Mesenchymal stem cell (in vitro differentiated cells and primary cell): ENCODE measurements at regions not wholly inside any gene's neighbourhood (a gene's known extent, or its start where the extent isn't known, plus 50 kb on each side); places are given as distances from the start of the nearest gene placed in this dataset.

Source experiments
- DNase-seq: peaks from one replicate; pipeline ENCODE4 v3.0.0-alpha.2; 2013
- H2AFZ ChIP-seq: one replicate; pipeline ENCODE4 v1.6.1; 2013; ENCODE audit warnings: low read depth, mild to moderate bottlenecking, control low read depth, inconsistent platforms, low read length, moderate library complexity
- H2AK5ac ChIP-seq: 2 replicates; pipeline ENCODE4 v1.6.1; 2013; ENCODE audit warnings: low read length, moderate library complexity, mild to moderate bottlenecking, inconsistent platforms; ENCODE audit not compliant: severe bottlenecking
- H2BK120ac ChIP-seq: one replicate; pipeline ENCODE4 v1.6.1; 2013; ENCODE audit warnings: low read depth, mild to moderate bottlenecking, inconsistent platforms, low read length, moderate library complexity
- H2BK12ac ChIP-seq, 2 experiments: one replicate each; pipeline ENCODE4 v1.6.1; 2013; ENCODE audit warnings: inconsistent platforms in 2 of 2, low read length in 2 of 2, mild to moderate bottlenecking in 2 of 2, moderate library complexity in 2 of 2, control low read depth in 1 of 2
- H2BK15ac ChIP-seq: one replicate; pipeline ENCODE4 v1.6.1; 2013; ENCODE audit warnings: mild to moderate bottlenecking, low read depth, inconsistent platforms; ENCODE audit not compliant: poor library complexity, severe bottlenecking
- H2BK5ac ChIP-seq: 2 replicates; pipeline ENCODE4 v1.6.1; 2013; ENCODE audit warnings: low read depth, mild to moderate bottlenecking, low read length, control low read depth, inconsistent platforms; ENCODE audit not compliant: poor library complexity, severe bottlenecking
- H3K14ac ChIP-seq, 2 experiments: one replicate each; pipeline ENCODE4 v1.6.1; 2013; ENCODE audit warnings: inconsistent platforms in 2 of 2, low read length in 2 of 2, control low read depth in 1 of 2, mild to moderate bottlenecking in 1 of 2, moderate library complexity in 1 of 2
- H3K18ac ChIP-seq, 2 experiments: one replicate each; pipeline ENCODE4 v1.6.1; 2013; ENCODE audit warnings: inconsistent platforms in 2 of 2, low read length in 2 of 2, control low read depth in 1 of 2, low read depth in 1 of 2, mild to moderate bottlenecking in 1 of 2
- H3K23ac ChIP-seq, 2 experiments: one replicate each; pipeline ENCODE4 v1.6.1; 2013; ENCODE audit warnings: inconsistent platforms in 2 of 2, low read length in 2 of 2, mild to moderate bottlenecking in 2 of 2, moderate library complexity in 2 of 2, control low read depth in 1 of 2
- H3K27ac ChIP-seq: 2 replicates; pipeline ENCODE4 v1.5.1; 2013; ENCODE audit warnings: mild to moderate bottlenecking, moderate library complexity, low read length, control low read depth, inconsistent platforms; ENCODE audit not compliant: poor library complexity, severe bottlenecking
- H3K27me3 ChIP-seq, 2 experiments: 2 replicates each; pipeline versions ENCODE4 v1.6.1 to v1.7.0; 2013; ENCODE audit warnings: low read length in 2 of 2, mild to moderate bottlenecking in 2 of 2, moderate library complexity in 2 of 2, control low read depth in 1 of 2, inconsistent platforms in 1 of 2; ENCODE audit not compliant: control insufficient read depth in 1 of 2, insufficient read depth in 1 of 2
- H3K36me3 ChIP-seq, 2 experiments: 2 replicates each; pipeline versions ENCODE4 v1.6.1 to v1.7.0; 2013; ENCODE audit warnings: low read length in 2 of 2, control low read depth in 1 of 2, inconsistent platforms in 1 of 2, low read depth in 1 of 2, mild to moderate bottlenecking in 1 of 2; ENCODE audit not compliant: insufficient read depth in 2 of 2, control insufficient read depth in 1 of 2
- H3K4ac ChIP-seq, 2 experiments: one replicate each; pipeline ENCODE4 v1.6.1; 2013; ENCODE audit warnings: inconsistent platforms in 2 of 2, low read length in 2 of 2, mild to moderate bottlenecking in 2 of 2, moderate library complexity in 2 of 2, control low read depth in 1 of 2, low read depth in 1 of 2
- H3K4me1 ChIP-seq: 2 replicates; pipeline ENCODE4 v1.6.1; 2013; ENCODE audit warnings: low read depth, low read length, control low read depth; ENCODE audit not compliant: control insufficient read depth, insufficient read depth
- H3K4me2 ChIP-seq: 2 replicates; pipeline ENCODE4 v1.6.1; 2013; ENCODE audit warnings: low read length, mild to moderate bottlenecking, inconsistent platforms; ENCODE audit not compliant: poor library complexity, severe bottlenecking
- H3K4me3 ChIP-seq, 2 experiments: 2 replicates each; pipeline versions ENCODE4 v1.5.1 to v1.7.0; 2013; ENCODE audit warnings: low read length in 2 of 2, mild to moderate bottlenecking in 2 of 2, control low read depth in 1 of 2, low read depth in 1 of 2; ENCODE audit not compliant: insufficient read depth in 1 of 2
- H3K79me1 ChIP-seq: replicated peaks from 2 replicates; pipeline ENCODE4 v1.6.1; 2013; ENCODE audit warnings: mild to moderate bottlenecking, control low read depth, low read length, inconsistent platforms; ENCODE audit not compliant: poor library complexity, severe bottlenecking
- H3K9ac ChIP-seq: 2 replicates; pipeline ENCODE4 v1.7.0; 2013; ENCODE audit warnings: mild to moderate bottlenecking, low read length, moderate library complexity
- H3K9me3 ChIP-seq: 2 replicates; pipeline ENCODE4 v1.7.0; 2013; ENCODE audit warnings: mild to moderate bottlenecking, low read length; ENCODE audit not compliant: control insufficient read depth
- H4K8ac ChIP-seq: one replicate; pipeline ENCODE4 v1.6.1; 2013; ENCODE audit warnings: inconsistent platforms, mild to moderate bottlenecking, low read length, moderate library complexity
- H4K91ac ChIP-seq: one replicate; pipeline ENCODE4 v1.6.1; 2013; ENCODE audit warnings: mild to moderate bottlenecking, low read length, inconsistent platforms
- WGBS: methylation state at CpG from one replicate; pipeline ENCODE4 v1.1.7; 2013; ENCODE audit warnings: mixed read lengths; 5-methylcytosine and 5-hydroxymethylcytosine counted together

DNA sequence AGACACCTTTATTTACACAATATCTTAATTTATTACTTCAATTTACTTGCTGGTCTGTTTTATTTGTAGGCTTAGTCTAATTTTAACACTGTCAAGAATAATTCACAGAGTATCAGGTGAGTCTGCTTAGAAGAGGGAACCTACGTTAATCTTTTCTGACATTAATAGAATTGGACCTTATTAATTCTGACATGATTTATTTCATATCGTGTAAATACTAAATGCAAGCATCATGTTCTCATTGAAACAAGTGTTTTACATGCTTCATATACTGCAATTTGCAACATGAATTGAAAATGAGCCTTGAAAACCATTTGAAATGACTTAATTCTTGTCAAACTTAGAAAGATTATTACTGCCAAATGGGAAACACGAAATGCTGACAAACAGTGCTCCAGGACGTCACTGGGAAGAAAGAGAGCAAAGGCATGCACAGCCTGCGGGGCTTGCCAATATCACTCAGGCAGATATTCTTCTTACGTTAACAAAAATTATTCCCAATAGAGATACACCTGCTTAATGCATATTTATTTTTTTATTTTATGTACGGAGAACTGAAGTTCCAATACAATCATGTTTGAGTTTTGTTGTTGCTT, 282.0 kb upstream of the AKR1E2 start:
- no peak overlapping the region for H2AFZ ChIP-seq
- no peak overlapping the region for H3K4ac ChIP-seq
- peaks cover 7% of the 10 kb centered on the region for H3K4me1 ChIP-seq
- H2BK5ac ChIP-seq: no peak overlapping the region
- no peak overlapping the region for H3K18ac ChIP-seq
- H2BK120ac ChIP-seq: no peak overlapping the region
- H3K27me3 ChIP-seq: no peaks in the 10 kb centered on the region
- no peak overlapping the region for H4K8ac ChIP-seq
- no peaks in the 10 kb centered on the region for H3K36me3 ChIP-seq
- peak overlapping the region in 1 of 2 experiments; percentile 41 for H3K4me3 ChIP-seq
- no peak overlapping the region for H2BK12ac ChIP-seq
- H3K4me2 ChIP-seq: no peak overlapping the region
- no peak overlapping the region for H3K14ac ChIP-seq
- no peak overlapping the region for H4K91ac ChIP-seq
- no peaks in the 10 kb centered on the region for H3K9me3 ChIP-seq
- no peak for DNase-seq
- peak overlapping the region; percentile 64 for H3K9ac ChIP-seq
- H3K23ac ChIP-seq: no peak overlapping the region
- peak overlapping the region; percentile 49 for H2AK5ac ChIP-seq
- no peak overlapping the region for H2BK15ac ChIP-seq
- WGBS: 65% methylated on average over 3 of the region's 7 CpGs
- no peak overlapping the region for H3K27ac ChIP-seq
- no peaks in the 10 kb centered on the region for H3K79me1 ChIP-seq

DNA sequence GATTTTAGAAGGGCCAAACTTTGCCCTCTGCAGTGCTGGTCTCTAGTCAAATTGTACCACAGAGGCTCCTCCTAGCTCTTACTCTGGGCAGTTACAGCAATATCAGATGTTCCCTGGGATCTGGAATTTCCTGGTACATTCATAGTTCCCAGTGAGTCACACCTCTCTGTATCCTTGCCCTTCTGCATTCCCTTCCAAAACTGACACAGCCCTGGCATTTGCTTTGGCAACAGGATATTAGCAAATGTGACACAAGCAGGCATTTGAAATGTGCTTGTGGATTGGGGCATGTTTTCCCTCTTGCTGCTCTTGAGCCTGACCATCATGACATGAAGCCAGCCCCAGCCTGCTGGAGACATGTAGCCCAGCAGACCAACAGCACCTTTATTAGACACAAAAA, 284.7 kb upstream of the AKR1E2 start:
- H3K4me3 ChIP-seq: no peak overlapping the region
- no peaks in the 10 kb centered on the region for H3K9me3 ChIP-seq
- no peak overlapping the region for H4K8ac ChIP-seq
- H3K4me2 ChIP-seq: no peak overlapping the region
- no peaks in the 10 kb centered on the region for H3K36me3 ChIP-seq
- H3K14ac ChIP-seq: no peak overlapping the region
- H3K9ac ChIP-seq: peak overlapping the region; percentile 77
- no peaks in the 10 kb centered on the region for H3K79me1 ChIP-seq
- peak; percentile 89 for DNase-seq
- no peak overlapping the region for H3K18ac ChIP-seq
- H3K27me3 ChIP-seq: no peaks in the 10 kb centered on the region
- H3K4me1 ChIP-seq: peaks cover 7% of the 10 kb centered on the region
- H2BK15ac ChIP-seq: no peak overlapping the region
- H2AK5ac ChIP-seq: peak overlapping the region; percentile 61
- H2BK5ac ChIP-seq: no peak overlapping the region
- H3K23ac ChIP-seq: no peak overlapping the region
- no peak overlapping the region for H3K4ac ChIP-seq
- H2AFZ ChIP-seq: peak overlapping the region; percentile 36
- peak overlapping the region; percentile 38 for H3K27ac ChIP-seq
- no peak overlapping the region for H4K91ac ChIP-seq
- no peak overlapping the region for H2BK120ac ChIP-seq
- peak overlapping the region in 1 of 2 experiments; percentile 2 for H2BK12ac ChIP-seq

DNA sequence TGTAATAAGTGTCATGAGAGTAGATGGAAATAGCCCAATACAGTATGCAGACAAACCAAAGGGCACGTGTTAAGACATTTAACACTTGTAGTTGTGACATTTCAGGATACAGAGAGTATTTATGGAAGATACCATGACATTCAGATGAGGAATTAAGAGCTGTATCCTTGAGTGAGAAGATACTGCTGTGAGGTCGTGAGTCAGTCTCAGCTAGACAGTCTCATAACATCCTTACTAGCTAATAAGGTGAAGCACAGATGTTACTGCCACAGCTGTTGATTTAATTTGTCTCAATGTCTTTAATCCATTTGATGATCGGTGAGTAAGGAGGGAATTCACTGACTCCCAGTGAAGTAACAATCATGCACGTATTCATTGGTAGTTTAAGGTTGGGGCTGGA, 288.0 kb upstream of the AKR1E2 start:
- Histone ChIP-seq H2AK5ac (no peak overlapping the region), H3K27me3 (no peaks in the 10 kb centered on the region), H3K9me3 (no peaks in the 10 kb centered on the region), H3K23ac (no peak overlapping the region), H3K79me1 (no peaks in the 10 kb centered on the region), H2BK5ac (no peak overlapping the region), H3K4me2 (no peak overlapping the region), H2BK120ac (no peak overlapping the region), H3K4me1 (peaks cover 4% of the 10 kb centered on the region), H4K91ac (no peak overlapping the region), H2AFZ (no peak overlapping the region), H4K8ac (no peak overlapping the region), H3K4me3 (no peak overlapping the region), H3K27ac (no peak overlapping the region), H3K18ac (no peak overlapping the region), H3K14ac (no peak overlapping the region), H3K9ac (no peak overlapping the region), H2BK15ac (no peak overlapping the region), H3K36me3 (no peaks in the 10 kb centered on the region), H3K4ac (no peak overlapping the region), H2BK12ac (no peak overlapping the region)
- WGBS: 96% methylated on average over 3 of the region's 4 CpGs
- no peak for DNase-seq

DNA sequence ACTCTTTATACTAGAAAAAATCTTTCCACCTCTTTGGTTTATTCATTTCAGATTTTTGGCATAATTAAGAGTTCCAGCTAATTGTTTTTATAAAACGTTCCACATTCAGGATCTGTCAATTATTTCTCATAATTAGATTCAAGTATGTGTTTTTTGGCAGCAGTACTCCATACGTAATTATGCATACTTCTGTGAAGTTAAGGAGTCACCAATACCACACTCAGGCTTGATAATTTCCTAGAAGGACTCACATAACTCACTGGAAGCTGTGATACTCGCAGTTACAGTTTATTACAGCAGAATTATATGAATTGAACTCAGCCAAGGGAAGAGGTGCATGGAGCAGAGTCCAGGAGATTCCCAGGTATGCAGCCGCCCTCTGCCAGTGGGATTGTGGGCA, 290.5 kb upstream of the AKR1E2 start:
- Histone ChIP-seq H2BK15ac (no peak overlapping the region), H3K4me3 (no peak overlapping the region), H4K8ac (no peak overlapping the region), H3K4me1 (no peaks in the 10 kb centered on the region), H3K9ac (no peak overlapping the region), H3K36me3 (no peaks in the 10 kb centered on the region), H3K9me3 (no peaks in the 10 kb centered on the region), H3K4me2 (no peak overlapping the region), H2AK5ac (no peak overlapping the region), H2AFZ (no peak overlapping the region), H3K27ac (no peak overlapping the region), H3K4ac (no peak overlapping the region), H3K14ac (no peak overlapping the region), H3K18ac (no peak overlapping the region), H3K27me3 (no peaks in the 10 kb centered on the region), H2BK5ac (no peak overlapping the region), H2BK12ac (no peak overlapping the region), H3K23ac (no peak overlapping the region), H2BK120ac (no peak overlapping the region), H3K79me1 (no peaks in the 10 kb centered on the region), H4K91ac (no peak overlapping the region)
- 96% methylated on average over 3 of the region's 4 CpGs for WGBS
- no peak for DNase-seq
